A549 (cell line): ENCODE measurements at regions not wholly inside any gene's neighbourhood (a gene's known extent, or its start where the extent isn't known, plus 50 kb on each side); places are given as distances from the start of the nearest gene placed in this dataset.

ENCODE experiments used
- ATAC-seq, 2 experiments: fragments of 200-7000 bp in 1 of 2; fragments of >200 bp in 1 of 2; cut with Nextera tagmentation in 1 of 2; cut with Tn5 transposase in 1 of 2; 3 replicates each; pipeline versions ENCODE4 v1.8.0 to v1.9.1; 2018 to 2020; ENCODE audit warnings: mild to moderate bottlenecking in 1 of 2, moderate library complexity in 1 of 2
- CTCF ChIA-PET: fragments of 300-600 bp; sonication (Branson Sonifier 250); formaldehyde crosslinking; extraction: SDS; loops from one replicate; lab custom pipeline; 2021; ENCODE audit warnings: antibody characterized with exemption, inconsistent platforms; lab: Yijun Ruan, JAX
- POLR2A ChIA-PET: fragments of 350-600 bp; formaldehyde crosslinking; extraction: SDS; loops from one replicate; lab custom pipeline; 2021; ENCODE audit warnings: antibody characterized with exemption, inconsistent platforms; lab: Yijun Ruan, JAX
- DNase-seq, 2 experiments: peaks; one replicate each; pipeline versions ENCODE4 v3.0.0 to v3.0.0-alpha.2; 2011 to 2016; ENCODE audit warnings: low read depth in 1 of 2, low spot score in 1 of 2
- FAIRE-seq: peaks from 2 replicates; lab custom pipeline; 2011; peaks lifted over from hg19 to GRCh38; lab: Jason Lieb, UNC
- H3K27ac ChIP-seq, 2 experiments: fragments of >200 bp; sonication (Bioruptor Twin); formaldehyde crosslinking; 3 replicates each; pipeline ENCODE4 v1.5.1; 2016 to 2017
- H3K4me1 ChIP-seq: fragments of >200 bp; sonication (Bioruptor Twin); formaldehyde crosslinking; 3 replicates; pipeline ENCODE4 v1.6.1; 2016
- H3K4me2 ChIP-seq: fragments of >200 bp; sonication (Bioruptor Twin); formaldehyde crosslinking; 3 replicates; pipeline ENCODE4 v1.6.1; 2016
- H3K4me3 ChIP-seq: fragments of >200 bp; sonication (Bioruptor Twin); formaldehyde crosslinking; 3 replicates; pipeline ENCODE4 v1.5.1; 2016
- H3K9me3 ChIP-seq: fragments of >200 bp; sonication (Bioruptor Twin); formaldehyde crosslinking; 3 replicates; pipeline ENCODE4 v1.6.1; 2016
- CHD4 ChIP-seq: fragments of 200-600 bp; sonication (generic); IDR thresholded peaks from 2 replicates; pipeline ENCODE4 v1.6.1; 2016; ENCODE audit warnings: antibody characterized with exemption, mild to moderate bottlenecking, borderline replicate concordance
- CTCF ChIP-seq: fragments of >200 bp; sonication (Bioruptor Twin); formaldehyde crosslinking; IDR thresholded peaks from 3 replicates; pipeline ENCODE4 v1.5.1; 2016
- EHF ChIP-seq: fragments of 250-450 bp; sonication (Bioruptor Pico); IDR thresholded peaks from 2 replicates; pipeline ENCODE4 v1.5.0; 2020; ENCODE audit warnings: mild to moderate bottlenecking
- EHMT2 ChIP-seq: fragments of 200-600 bp; sonication (generic); IDR thresholded peaks from 2 replicates; pipeline ENCODE4 v1.6.1; 2016; ENCODE audit warnings: antibody characterized with exemption, low read depth, mild to moderate bottlenecking, moderate library complexity
- ESRRA ChIP-seq: fragments of 150-350 bp; IDR thresholded peaks from 2 replicates; pipeline ENCODE4 v1.6.1; 2014; ENCODE audit warnings: mild to moderate bottlenecking, low read length, borderline replicate concordance
- FOSL2 ChIP-seq, 2 experiments: fragments of 450-650 bp in 1 of 2; fragments of >200 bp in 1 of 2; sonication (Bioruptor Twin) in 1 of 2; formaldehyde crosslinking; IDR thresholded peaks; 2 replicates each; pipeline versions ENCODE4 v1.5.0 to v1.6.1; 2016 to 2020; ENCODE audit warnings: mild to moderate bottlenecking in 1 of 2, moderate library complexity in 1 of 2
- HOXB13 ChIP-seq: fragments of 250-450 bp; sonication (Bioruptor Pico); IDR thresholded peaks from 2 replicates; pipeline ENCODE4 v1.5.0; 2020; ENCODE audit warnings: low read depth, mild to moderate bottlenecking, moderate library complexity
- JUN ChIP-seq, 2 experiments: fragments of >200 bp; sonication (Bioruptor Twin); formaldehyde crosslinking; IDR thresholded peaks; 2 replicates in 1 of 2; 3 replicates in 1 of 2; pipeline ENCODE4 v1.6.1; 2016 to 2017
- JUNB ChIP-seq: fragments of >200 bp; sonication (Bioruptor Twin); formaldehyde crosslinking; IDR thresholded peaks from 2 replicates; pipeline ENCODE4 v1.6.1; 2016
- KDM1A ChIP-seq: fragments of 200-600 bp; sonication (generic); IDR thresholded peaks from 2 replicates; pipeline ENCODE4 v1.6.1; 2016; ENCODE audit warnings: low read depth, mild to moderate bottlenecking
- MAX ChIP-seq: IDR thresholded peaks from 2 replicates; pipeline ENCODE4 v1.6.1; 2012
- MYC ChIP-seq: IDR thresholded peaks from 2 replicates; pipeline ENCODE4 v1.6.1; 2012; ENCODE audit warnings: mild to moderate bottlenecking, inconsistent platforms, low read length, improper control_type of control experiment, borderline replicate concordance
- NPAS2 ChIP-seq: fragments of 250-450 bp; sonication (Bioruptor Pico); IDR thresholded peaks from 2 replicates; pipeline ENCODE4 v1.8.0; 2022; ENCODE audit warnings: mild to moderate bottlenecking, moderate library complexity, borderline replicate concordance
- POLR2A ChIP-seq: IDR thresholded peaks from 2 replicates; pipeline ENCODE4 v1.6.1; 2012; ENCODE audit warnings: mild to moderate bottlenecking, low read length
- RAD21 ChIP-seq, 2 experiments: fragments of >200 bp in 1 of 2; sonication (Bioruptor Twin) in 1 of 2; formaldehyde crosslinking in 1 of 2; IDR thresholded peaks in 1 of 2; conservative IDR thresholded peaks in 1 of 2; 2 replicates in 1 of 2; 3 replicates in 1 of 2; pipeline ENCODE4 v1.6.1; 2012 to 2018; ENCODE audit warnings: inconsistent platforms in 1 of 2
- RCOR1 ChIP-seq: fragments of 150-350 bp; IDR thresholded peaks from 2 replicates; pipeline ENCODE4 v1.6.1; 2014; ENCODE audit warnings: antibody characterized with exemption, low read length, low read depth
- RNF2 ChIP-seq: fragments of 200-600 bp; sonication (generic); IDR thresholded peaks from 2 replicates; pipeline ENCODE4 v1.6.1; 2016; ENCODE audit warnings: low read depth, mild to moderate bottlenecking, antibody characterized with exemption, moderate library complexity, borderline replicate concordance
- TP53 ChIP-seq: fragments of 250-450 bp; sonication (Bioruptor Pico); IDR thresholded peaks from 2 replicates; pipeline ENCODE4 v1.5.0; 2021; ENCODE audit warnings: mild to moderate bottlenecking, moderate library complexity
- ZFP36 ChIP-seq: fragments of 450-650 bp; IDR thresholded peaks from 2 replicates; pipeline ENCODE4 v1.6.1; 2014; ENCODE audit warnings: borderline replicate concordance; ENCODE audit not compliant: partially characterized antibody
- ZSCAN20 ChIP-seq: fragments of 250-450 bp; sonication (Bioruptor Pico); IDR thresholded peaks from 2 replicates; pipeline ENCODE4 v1.8.0; 2022; ENCODE audit warnings: mild to moderate bottlenecking, moderate library complexity
- WGBS: methylation state at CpG from one replicate; pipeline ENCODE4 v1.1.6; 2017; ENCODE audit errors: missing lambda C conversion rate; 5-methylcytosine and 5-hydroxymethylcytosine counted together
- TF ChIP-seq, protein P1 (sequence below): fragments of 250-450 bp; sonication (Bioruptor Pico); IDR thresholded peaks from 2 replicates; pipeline ENCODE4 v1.5.0; 2021; ENCODE audit warnings: mild to moderate bottlenecking, moderate library complexity, borderline replicate concordance

DNA sequence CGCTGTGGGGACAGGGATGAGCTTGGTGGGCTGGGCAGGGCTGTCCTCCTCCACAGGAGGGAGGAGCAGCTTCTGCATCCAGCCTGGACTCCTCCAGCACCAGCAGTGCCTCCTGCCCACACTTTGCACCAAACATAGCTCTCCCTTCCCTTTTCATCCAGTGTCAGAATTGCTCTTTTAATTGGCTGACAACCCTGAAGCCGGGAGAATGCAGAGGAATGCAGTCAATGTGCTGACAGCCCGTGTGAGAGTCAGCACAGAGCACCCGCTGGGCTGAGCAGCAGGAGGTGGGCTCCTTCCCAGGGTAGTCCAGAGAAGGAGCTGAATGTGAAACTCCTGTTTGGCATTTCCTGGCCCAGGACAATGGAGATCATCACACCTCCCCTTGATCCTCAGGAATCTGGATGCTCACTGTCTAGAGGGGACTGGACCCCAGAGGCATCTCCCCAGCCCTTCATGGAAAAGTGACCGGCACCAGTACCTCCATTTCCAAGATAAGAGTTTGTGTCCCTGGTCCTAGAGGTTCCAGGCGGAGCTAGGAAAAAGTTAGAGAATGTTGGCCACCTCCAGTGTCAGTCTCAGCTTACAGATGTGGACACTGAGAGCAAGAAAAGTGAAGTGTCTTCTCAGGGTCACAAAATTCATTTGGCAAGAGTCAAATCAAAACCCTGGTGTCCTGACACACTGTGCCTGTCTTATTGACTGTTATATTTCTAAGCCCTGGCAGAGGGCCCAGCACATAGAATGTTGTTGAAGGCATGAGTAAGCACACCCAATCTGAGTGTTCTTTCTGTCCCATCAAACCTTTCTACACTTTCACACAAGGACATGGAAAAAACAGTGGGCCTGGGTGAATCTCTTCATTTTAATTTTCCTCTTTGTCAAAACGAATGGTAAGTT is 202.1 kb downstream of the SNX18 start:
- 0 out of 3 replicates have a peak, but pooled peaks cover 2% of the 10 kb centered on the region for H3K9me3 ChIP-seq
- ATAC-seq, result peak in 1 of 2 experiments; percentile 33; a peak in 2 of 6 replicates
- ChIA-PET POLR2A (no interaction called here), CTCF (no interaction called here)
- no peak for FAIRE-seq
- H3K27ac ChIP-seq, result no peak overlapping the region
- 24% methylated on average over 7 of the region's 7 CpGs for WGBS
- DNase-seq, result no peak
- no peak for TF ChIP-seq MYC
- no peak for TF ChIP-seq EHMT2
- TF ChIP-seq, protein P1, sequence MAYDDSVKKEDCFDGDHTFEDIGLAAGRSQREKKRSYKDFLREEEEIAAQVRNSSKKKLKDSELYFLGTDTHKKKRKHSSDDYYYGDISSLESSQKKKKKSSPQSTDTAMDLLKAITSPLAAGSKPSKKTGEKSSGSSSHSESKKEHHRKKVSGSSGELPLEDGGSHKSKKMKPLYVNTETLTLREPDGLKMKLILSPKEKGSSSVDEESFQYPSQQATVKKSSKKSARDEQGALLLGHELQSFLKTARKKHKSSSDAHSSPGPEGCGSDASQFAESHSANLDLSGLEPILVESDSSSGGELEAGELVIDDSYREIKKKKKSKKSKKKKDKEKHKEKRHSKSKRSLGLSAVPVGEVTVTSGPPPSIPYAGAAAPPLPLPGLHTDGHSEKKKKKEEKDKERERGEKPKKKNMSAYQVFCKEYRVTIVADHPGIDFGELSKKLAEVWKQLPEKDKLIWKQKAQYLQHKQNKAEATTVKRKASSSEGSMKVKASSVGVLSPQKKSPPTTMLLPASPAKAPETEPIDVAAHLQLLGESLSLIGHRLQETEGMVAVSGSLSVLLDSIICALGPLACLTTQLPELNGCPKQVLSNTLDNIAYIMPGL (CRISPR knock-in tag), result no peak
- no peak for TF ChIP-seq POLR2A
- TF ChIP-seq MAX, result no peak
- TF ChIP-seq TP53, result no peak
- no peak for TF ChIP-seq JUNB
- TF ChIP-seq RCOR1, result no peak
- no peak for TF ChIP-seq FOSL2 (IDR thresholded peaks at IDR 0.05)
- no peak for TF ChIP-seq FOSL2 (CRISPR knock-in tag; IDR thresholded peaks at IDR 0.05)
- no peak for TF ChIP-seq CTCF
- no peak for TF ChIP-seq HOXB13 (CRISPR knock-in tag)
- no peak for TF ChIP-seq EHF (CRISPR knock-in tag)
- no peak for TF ChIP-seq RAD21 (conservative IDR thresholded peaks at IDR 0.05 in 1 of 2, IDR thresholded peaks at IDR 0.05 in 1 of 2)
- no peak overlapping the region for H3K4me3 ChIP-seq
- H3K4me2 ChIP-seq, result no peak overlapping the region
- H3K4me1 ChIP-seq, result no peaks in the 10 kb centered on the region

DNA sequence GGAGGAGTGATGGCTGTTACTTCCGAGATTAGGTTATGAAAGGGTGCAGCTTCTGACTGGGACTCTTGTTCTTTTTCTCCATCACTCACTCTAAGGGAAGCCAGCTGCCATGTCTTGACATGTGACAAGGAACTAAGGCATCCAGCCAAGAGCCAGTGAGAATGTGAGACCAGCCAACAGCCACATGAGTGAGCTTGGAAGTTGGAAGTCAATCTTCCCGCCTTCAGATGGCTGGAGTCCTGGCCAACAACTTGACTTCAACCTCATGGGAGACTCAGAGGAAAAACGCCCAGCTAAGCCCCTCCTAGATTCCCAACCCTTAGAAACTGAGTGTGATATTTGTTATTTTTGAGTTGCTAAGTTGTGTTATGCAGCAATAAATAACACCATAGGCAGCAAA is 201.1 kb downstream of the SNX18 start:
- no peak for FAIRE-seq
- no peaks in the 10 kb centered on the region for H3K4me1 ChIP-seq
- TF ChIP-seq ZFP36 (no peak), RNF2 (no peak), CHD4 (no peak), ESRRA (no peak), KDM1A (no peak), NPAS2 (CRISPR knock-in tag) (no peak), ZSCAN20 (no peak), JUN (IDR thresholded peaks at IDR 0.05) (no peak)
- TF ChIP-seq, all 56 proteins: peak for 0
- H3K4me2 ChIP-seq, result no peak overlapping the region
- DNase-seq (no peak), ATAC-seq (no peak)
- no peak overlapping the region for H3K27ac ChIP-seq
- H3K9me3 ChIP-seq, result 0 out of 3 replicates have a peak, but pooled peaks cover 2% of the 10 kb centered on the region
- H3K4me3 ChIP-seq, result no peak overlapping the region
- CTCF ChIA-PET, result no interaction called here
- 56% methylated on average over 3 of the region's 3 CpGs for WGBS
- POLR2A ChIA-PET, result no interaction called here
